RWPE2 (cell line): ENCODE measurements at regions not wholly inside any gene's neighbourhood (a gene's known extent, or its start where the extent isn't known, plus 50 kb on each side); places are given as distances from the start of the nearest gene placed in this dataset.
"Not testable (repeated sequence)": the region's sequence is repeated elsewhere in the genome, so short reads cannot be mapped to it uniquely, and the experiment has no call there.

Source experiments
- ATAC-seq: fragments of 200-7000 bp; cut with Tn5 transposase; 3 replicates; pipeline ENCODE4 v1.9.1; 2021; ENCODE audit warnings: low read depth
- DNase-seq: peaks from one replicate; pipeline ENCODE4 v3.0.0-alpha.2; 2020; ENCODE audit warnings: low spot score
- H3K27ac ChIP-seq: fragments of 450-650 bp; 2 replicates; pipeline ENCODE4 v1.5.1; 2017; ENCODE audit warnings: mild to moderate bottlenecking; ENCODE audit not compliant: poor library complexity, severe bottlenecking
- H3K27me3 ChIP-seq: fragments of 250-450 bp; sonication (Bioruptor Pico); 2 replicates; pipeline ENCODE4 v1.5.1; 2021; ENCODE audit warnings: mild to moderate bottlenecking, moderate library complexity; ENCODE audit not compliant: insufficient read depth, poor library complexity, severe bottlenecking
- H3K36me3 ChIP-seq: fragments of 250-450 bp; sonication (Bioruptor Pico); 2 replicates; pipeline ENCODE4 v1.5.1; 2020; ENCODE audit warnings: low read depth, mild to moderate bottlenecking, moderate library complexity
- H3K4me1 ChIP-seq: fragments of 250-450 bp; sonication (Bioruptor Pico); 2 replicates; pipeline ENCODE4 v1.5.1; 2021; ENCODE audit warnings: mild to moderate bottlenecking, moderate library complexity; ENCODE audit not compliant: insufficient read depth, poor library complexity, severe bottlenecking
- H3K4me3 ChIP-seq: fragments of 250-450 bp; sonication (Bioruptor Pico); 2 replicates; pipeline ENCODE4 v1.5.1; 2021; ENCODE audit warnings: mild to moderate bottlenecking, moderate library complexity; ENCODE audit not compliant: severe bottlenecking
- H3K9me3 ChIP-seq: fragments of 250-450 bp; sonication (Bioruptor Pico); 2 replicates; pipeline ENCODE4 v1.5.1; 2021; ENCODE audit warnings: mild to moderate bottlenecking, moderate library complexity; ENCODE audit not compliant: severe bottlenecking
- TF ChIP-seq, protein P1 (sequence below): fragments of 450-650 bp; IDR thresholded peaks from one replicate; pipeline ENCODE4 v1.5.1; 2017; ENCODE audit warnings: mild to moderate bottlenecking, moderate library complexity; ENCODE audit not compliant: poor library complexity, severe bottlenecking

GRCh38 chr4:147223576-147223975 is 257.3 kb upstream of the EDNRA start:
- Histone ChIP-seq H3K9me3 (no peaks in the 10 kb centered on the region), H3K4me1 (no peaks in the 10 kb centered on the region), H3K27me3 (no peaks in the 10 kb centered on the region), H3K36me3 (no peaks in the 10 kb centered on the region), H3K4me3 (no peak overlapping the region), H3K27ac (no peak overlapping the region)
- TF ChIP-seq, protein P1, sequence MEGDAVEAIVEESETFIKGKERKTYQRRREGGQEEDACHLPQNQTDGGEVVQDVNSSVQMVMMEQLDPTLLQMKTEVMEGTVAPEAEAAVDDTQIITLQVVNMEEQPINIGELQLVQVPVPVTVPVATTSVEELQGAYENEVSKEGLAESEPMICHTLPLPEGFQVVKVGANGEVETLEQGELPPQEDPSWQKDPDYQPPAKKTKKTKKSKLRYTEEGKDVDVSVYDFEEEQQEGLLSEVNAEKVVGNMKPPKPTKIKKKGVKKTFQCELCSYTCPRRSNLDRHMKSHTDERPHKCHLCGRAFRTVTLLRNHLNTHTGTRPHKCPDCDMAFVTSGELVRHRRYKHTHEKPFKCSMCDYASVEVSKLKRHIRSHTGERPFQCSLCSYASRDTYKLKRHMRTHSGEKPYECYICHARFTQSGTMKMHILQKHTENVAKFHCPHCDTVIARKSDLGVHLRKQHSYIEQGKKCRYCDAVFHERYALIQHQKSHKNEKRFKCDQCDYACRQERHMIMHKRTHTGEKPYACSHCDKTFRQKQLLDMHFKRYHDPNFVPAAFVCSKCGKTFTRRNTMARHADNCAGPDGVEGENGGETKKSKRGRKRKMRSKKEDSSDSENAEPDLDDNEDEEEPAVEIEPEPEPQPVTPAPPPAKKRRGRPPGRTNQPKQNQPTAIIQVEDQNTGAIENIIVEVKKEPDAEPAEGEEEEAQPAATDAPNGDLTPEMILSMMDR = no peak
- no peak for ATAC-seq
- no peak for DNase-seq

- no peaks in the 10 kb centered on the region for H3K4me1 ChIP-seq
- TF ChIP-seq, protein P1 = no peak
Measured at GRCh38 chr4:147236806-147237205, 244.1 kb upstream of the EDNRA start.

DNA sequence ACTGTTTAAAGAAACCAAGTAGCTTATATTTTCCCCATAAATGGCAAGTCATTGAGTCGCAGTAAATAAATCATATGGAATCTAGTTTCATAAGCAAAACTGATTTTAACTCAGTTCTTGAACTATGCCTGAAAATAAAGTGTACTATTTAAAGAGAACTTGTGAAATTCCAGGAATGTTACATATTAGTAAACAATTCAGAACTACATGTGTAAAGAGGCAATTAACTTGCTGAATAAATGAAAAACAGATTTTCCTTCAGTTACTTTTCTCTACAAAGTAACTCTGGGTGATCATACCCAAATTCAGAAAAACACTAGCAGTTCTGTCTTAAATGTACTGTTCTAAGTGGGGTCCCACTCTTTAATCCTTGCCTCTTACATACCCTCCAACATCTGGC is 236.1 kb upstream of the EDNRA start:
- Histone ChIP-seq H3K27me3 (no peaks in the 10 kb centered on the region), H3K27ac (no peak overlapping the region)
- ATAC-seq = no peak

More at GRCh38 chr4:147236806-147237205, 244.1 kb upstream of the EDNRA start:
- no peaks in the 10 kb centered on the region for H3K36me3 ChIP-seq
- H3K4me3 ChIP-seq = no peak overlapping the region
- no peaks in the 10 kb centered on the region for H3K9me3 ChIP-seq
- no peak overlapping the region for H3K27ac ChIP-seq
- ATAC-seq (no peak), DNase-seq (no peak)
- no peaks in the 10 kb centered on the region for H3K27me3 ChIP-seq

GRCh38 chr4:147246096-147246495 is 234.8 kb upstream of the EDNRA start:
- no peak for DNase-seq
- H3K9me3 ChIP-seq = no peaks in the 10 kb centered on the region
- H3K4me3 ChIP-seq = no peak overlapping the region
- H3K27me3 ChIP-seq = no peaks in the 10 kb centered on the region
- TF ChIP-seq, protein P1 = no peak
- H3K4me1 ChIP-seq = no peaks in the 10 kb centered on the region
- H3K27ac ChIP-seq = no peak overlapping the region
- no peaks in the 10 kb centered on the region for H3K36me3 ChIP-seq
- ATAC-seq = no peak

More for the DNA sequence above, 236.1 kb upstream of the EDNRA start:
- Histone ChIP-seq H3K4me1 (no peaks in the 10 kb centered on the region), H3K36me3 (no peaks in the 10 kb centered on the region), H3K4me3 (no peak overlapping the region), H3K9me3 (no peaks in the 10 kb centered on the region)
- DNase-seq = no peak
- TF ChIP-seq, protein P1 = no peak

GRCh38 chr4:147246528-147246927 is 234.4 kb upstream of the EDNRA start:
- not testable (repeated sequence) for H3K4me3 ChIP-seq, H3K36me3 ChIP-seq, H3K9me3 ChIP-seq, DNase-seq, H3K27me3 ChIP-seq, H3K27ac ChIP-seq, ATAC-seq, H3K4me1 ChIP-seq
